CD4-positive, alpha-beta T cell (primary cell): ENCODE measurements at regions not wholly inside any gene's neighbourhood (a gene's known extent, or its start where the extent isn't known, plus 50 kb on each side); places are given as distances from the start of the nearest gene placed in this dataset.
"Not testable (repeated sequence)": the region's sequence is repeated elsewhere in the genome, so short reads cannot be mapped to it uniquely, and the experiment has no call there.

Source experiments
- ATAC-seq: fragments of 200-7000 bp; cut with Tn5 transposase; one replicate; pipeline ENCODE4 v1.10.0; 2022; ENCODE audit warnings: mild to moderate bottlenecking; ENCODE audit not compliant: poor library complexity
- CTCF ChIA-PET: fragments of 350-600 bp; sonication (Branson Sonifier 250); formaldehyde crosslinking; loops from one replicate; lab custom pipeline; 2021; ENCODE audit warnings: antibody characterized with exemption, inconsistent platforms; lab: Charles Lee
- POLR2A ChIA-PET: fragments of 350-600 bp; sonication (Branson Sonifier 250); formaldehyde crosslinking; loops from one replicate; lab custom pipeline; 2021; ENCODE audit warnings: antibody characterized with exemption, inconsistent platforms; lab: Charles Lee
- DNase-seq, 14 experiments: peaks; one replicate each; pipeline ENCODE4 v3.0.0-alpha.2; 2013 to 2020; ENCODE audit warnings: mixed read lengths in 2 of 14
- H3K27ac ChIP-seq, 2 donors: one replicate each; pipeline versions ENCODE4 v1.5.1 to v1.7.0; 2013; ENCODE audit warnings: low read length in 2 of 2, low read depth in 1 of 2, mild to moderate bottlenecking in 1 of 2
- H3K27me3 ChIP-seq, 2 experiments: 1 replicate in 1 of 2; 2 replicates in 1 of 2; pipeline versions ENCODE4 v1.6.1 to v1.7.0; 2013; ENCODE audit warnings: low read length in 2 of 2, control low read depth in 1 of 2, mild to moderate bottlenecking in 1 of 2, moderate library complexity in 1 of 2; ENCODE audit not compliant: insufficient read depth in 2 of 2, control insufficient read depth in 1 of 2
- H3K36me3 ChIP-seq: one replicate; pipeline ENCODE4 v1.6.1; 2013; ENCODE audit warnings: low read length, control low read depth; ENCODE audit not compliant: insufficient read depth
- H3K4me1 ChIP-seq: one replicate; pipeline ENCODE4 v1.6.1; 2013; ENCODE audit warnings: low read length, control low read depth; ENCODE audit not compliant: insufficient read depth
- H3K4me3 ChIP-seq: one replicate; pipeline ENCODE4 v1.5.1; 2013; ENCODE audit warnings: mild to moderate bottlenecking, low read length, moderate library complexity
- H3K9me3 ChIP-seq, 2 experiments: 1 replicate in 1 of 2; 2 replicates in 1 of 2; pipeline versions ENCODE4 v1.6.1 to v1.7.0; 2013; ENCODE audit warnings: low read length in 2 of 2, mild to moderate bottlenecking in 2 of 2, control low read depth in 1 of 2, moderate library complexity in 1 of 2; ENCODE audit not compliant: control insufficient read depth in 1 of 2, insufficient read depth in 1 of 2
- H3K27ac Mint-ChIP-seq: one replicate; pipeline ENCODE4 v1.8.0; 2020; ENCODE audit warnings: mixed read lengths
- H3K27me3 Mint-ChIP-seq: one replicate; pipeline ENCODE4 v1.8.0; 2021; ENCODE audit warnings: mixed read lengths
- H3K36me3 Mint-ChIP-seq: one replicate; pipeline ENCODE4 v1.8.0; 2021; ENCODE audit warnings: low read depth, mixed read lengths
- H3K4me1 Mint-ChIP-seq: one replicate; pipeline ENCODE4 v1.8.0; 2021; ENCODE audit warnings: low read depth, mixed read lengths
- H3K4me3 Mint-ChIP-seq: one replicate; pipeline ENCODE4 v1.8.0; 2020; ENCODE audit warnings: mild to moderate bottlenecking, mixed read lengths
- H3K9me3 Mint-ChIP-seq: one replicate; pipeline ENCODE4 v1.8.0; 2020; ENCODE audit warnings: mixed read lengths
- CTCF ChIP-seq: fragments of 200-600 bp; IDR thresholded peaks from one replicate; pipeline ENCODE4 v1.8.0; 2022; ENCODE audit warnings: antibody characterized with exemption, mild to moderate bottlenecking
- intact Hi-C, 2 experiments: fragments of 100-400 bp; cut with DNase I in 1 of 2; cut with micrococcal nuclease in 1 of 2; formaldehyde crosslinking; loops; one replicate each; pipeline versions ENCODE4 v1.15.1 to v1.9.0; 2023 to 2025; cut with DNase I, micrococcal nuclease

- no peaks in the 10 kb centered on the region for H3K4me1 ChIP-seq
- Mint-ChIP-seq H3K9me3 (no peaks in the 10 kb centered on the region), H3K4me3 (no peak overlapping the region), H3K36me3 (no peaks in the 10 kb centered on the region), H3K4me1 (peaks cover 5% of the 10 kb centered on the region), H3K27me3 (no peaks in the 10 kb centered on the region), H3K27ac (no peak overlapping the region)
- no peak for TF ChIP-seq CTCF
- intact Hi-C loops: no loop called here
- DNase-seq (no peak), ATAC-seq (no peak)
- H3K36me3 ChIP-seq: no peaks in the 10 kb centered on the region
- H3K9me3 ChIP-seq: no peaks in the 10 kb centered on the region
- POLR2A ChIA-PET: interaction anchor here (0.5 kb wide), 1 partner anchor 1088 kb away, joined by 3 read pairs; no protein-coding TSS in a partner anchor
- H3K4me3 ChIP-seq: no peak overlapping the region
- H3K27ac ChIP-seq: no peak overlapping the region
- no peaks in the 10 kb centered on the region for H3K27me3 ChIP-seq
- CTCF ChIA-PET: no interaction called here
Observed at GRCh38 chr10:30744106-30744505, 114.6 kb upstream of the LYZL2 start.

- no peak for TF ChIP-seq CTCF
- no peaks in the 10 kb centered on the region for H3K9me3 ChIP-seq
- Mint-ChIP-seq H3K4me3 (no peak overlapping the region), H3K27ac (no peak overlapping the region), H3K27me3 (no peaks in the 10 kb centered on the region), H3K4me1 (peaks cover 5% of the 10 kb centered on the region), H3K36me3 (no peaks in the 10 kb centered on the region), H3K9me3 (no peaks in the 10 kb centered on the region)
- no peak overlapping the region for H3K4me3 ChIP-seq
- H3K4me1 ChIP-seq: no peaks in the 10 kb centered on the region
- H3K27ac ChIP-seq: no peak overlapping the region
- DNase-seq (no peak), ATAC-seq (no peak)
- intact Hi-C loops: no loop called here
- no peaks in the 10 kb centered on the region for H3K27me3 ChIP-seq
- no peaks in the 10 kb centered on the region for H3K36me3 ChIP-seq
- ChIA-PET POLR2A (interaction anchor here (0.5 kb wide), 1 partner anchor 1089 kb away, joined by 3 read pairs; no protein-coding TSS in a partner anchor), CTCF (no interaction called here)
Observed at GRCh38 chr10:30743586-30743985, 114.0 kb upstream of the LYZL2 start.

GRCh38 chr10:30742471-30742870 lies 112.9 kb upstream of the LYZL2 start:
- ChIA-PET POLR2A (no interaction called here), CTCF (no interaction called here)
- no peak overlapping the region for H3K4me3 ChIP-seq
- no peak for DNase-seq
- Mint-ChIP-seq H3K27me3 (no peaks in the 10 kb centered on the region), H3K9me3 (no peaks in the 10 kb centered on the region), H3K4me1 (no peaks in the 10 kb centered on the region), H3K27ac (no peak overlapping the region), H3K36me3 (no peaks in the 10 kb centered on the region), H3K4me3 (no peak overlapping the region)
- TF ChIP-seq CTCF: no peak
- intact Hi-C loops: no loop called here
- ATAC-seq: no peak
- no peak overlapping the region for H3K27ac ChIP-seq
- H3K27me3 ChIP-seq: no peaks in the 10 kb centered on the region
- no peaks in the 10 kb centered on the region for H3K9me3 ChIP-seq
- no peaks in the 10 kb centered on the region for H3K36me3 ChIP-seq
- no peaks in the 10 kb centered on the region for H3K4me1 ChIP-seq

- H3K4me3 Mint-ChIP-seq, CTCF ChIA-PET: not testable (repeated sequence)
Observed at GRCh38 chr10:30740774-30741173, 111.2 kb upstream of the LYZL2 start.

More at GRCh38 chr10:30740774-30741173, 111.2 kb upstream of the LYZL2 start:
- POLR2A ChIA-PET, H3K4me1 Mint-ChIP-seq, H3K4me3 ChIP-seq, intact Hi-C loops, H3K4me1 ChIP-seq, H3K27ac ChIP-seq, H3K9me3 ChIP-seq, DNase-seq, H3K36me3 Mint-ChIP-seq, H3K27me3 ChIP-seq, ATAC-seq, H3K27ac Mint-ChIP-seq, H3K27me3 Mint-ChIP-seq, H3K36me3 ChIP-seq, H3K9me3 Mint-ChIP-seq: not testable (repeated sequence)
